ENCODE measurements at regions not wholly inside any gene's neighbourhood (a gene's known extent, or its start where the extent isn't known, plus 50 kb on each side); places are given as distances from the start of the nearest gene placed in this dataset.

DNA sequence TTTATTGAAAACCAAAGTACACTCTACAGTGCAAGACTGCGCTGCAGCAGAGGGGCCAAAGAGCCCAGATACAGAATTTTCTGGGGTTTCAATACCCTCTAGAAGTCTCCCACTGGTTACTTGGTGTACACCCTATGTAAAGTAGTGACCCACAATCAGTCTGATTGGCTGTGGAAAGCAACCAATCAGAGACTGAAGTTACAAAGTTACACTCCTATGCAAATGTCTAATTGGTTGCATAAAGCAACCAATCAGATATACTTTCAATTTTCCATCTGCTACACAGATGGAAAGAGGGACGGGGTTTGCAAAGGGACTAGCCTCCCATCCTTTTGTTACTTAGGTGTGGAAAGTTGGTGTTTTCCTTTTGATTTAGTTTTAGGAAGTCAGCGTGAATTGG lies 198.9 kb upstream of the SH3BP4 start:
- WGBS (ENCODE audit: extremely low coverage, insufficient read length, low lambda C conversion rate), result no CpG with 5 or more reads among the region's 3 CpGs
- no peaks in the 10 kb centered on the region for H4K20me1 ChIP-seq (ENCODE audit: control insufficient read depth, insufficient read depth, insufficient read length)
- H3K9me3 ChIP-seq (ENCODE audit: control insufficient read depth, low read depth, low read length), result no peaks in the 10 kb centered on the region
- DNase-seq, result no peak
- no peak overlapping the region for H2BK12ac ChIP-seq (ENCODE audit: insufficient read length, low read depth, low read length)
- Mint-ChIP-seq H3K27ac (no peak overlapping the region), H3K4me1 (peaks cover 4 to 8% of the 10 kb centered on the region in 2 experiments), H3K9me3 (peaks cover under 1 to 12% of the 10 kb centered on the region in 2 experiments; a peak in 2 of 5 replicates), H3K27me3 (ENCODE audit: low read depth) (peaks cover 1% of the 10 kb centered on the region; the same call in 1 of the 2 replicates), H3K4me3 (no peak overlapping the region), H3K36me3 (ENCODE audit: insufficient read depth in 1 of 3, low read depth in 3 of 3) (peaks cover 0 to 19% (median 2%) of the 10 kb centered on the region in 3 experiments; a peak in 3 of 7 replicates)
- no peak overlapping the region for H2BK15ac ChIP-seq (ENCODE audit: low read depth, low read length)
- no peaks in the 10 kb centered on the region for H3K79me1 ChIP-seq (ENCODE audit: insufficient read depth, low read depth, low read length, poor library complexity, severe bottlenecking)
- H3K27ac ChIP-seq (ENCODE audit: insufficient read length, low read depth, low read length), result no peak overlapping the region
- H3K14ac ChIP-seq (ENCODE audit: insufficient read depth, low read length), result no peak overlapping the region
- H3K27me3 ChIP-seq (ENCODE audit: insufficient read depth, low read length), result no peaks in the 10 kb centered on the region
- H2AK5ac ChIP-seq (ENCODE audit: insufficient read length, low read length), result no peak overlapping the region
- no peak overlapping the region for H2BK20ac ChIP-seq (ENCODE audit: low read depth, low read length, poor library complexity, severe bottlenecking)
- H3K4ac ChIP-seq (ENCODE audit: low read depth, low read length), result no peak overlapping the region
- H3K56ac ChIP-seq (ENCODE audit: insufficient read length, low read depth, low read length), result no peak overlapping the region
- no peak overlapping the region for H3K18ac ChIP-seq (ENCODE audit: insufficient read length, low read depth, low read length)
- H2AFZ ChIP-seq (ENCODE audit: low read length), result no peak overlapping the region
- no peaks in the 10 kb centered on the region for H3K79me2 ChIP-seq (ENCODE audit: insufficient read depth, low read length)
- no peak overlapping the region for H3K9ac ChIP-seq (ENCODE audit: extremely low read depth, insufficient read length, low read length)
- H3K4me1 ChIP-seq (ENCODE audit: insufficient read depth, low read length), result no peaks in the 10 kb centered on the region
- H3K23me2 ChIP-seq (ENCODE audit: insufficient read length, low read depth, low read length, poor library complexity, severe bottlenecking), result peaks cover under 1% of the 10 kb centered on the region
- H3K23ac ChIP-seq (ENCODE audit: insufficient read length, low read depth, low read length), result no peak overlapping the region
- H4K5ac ChIP-seq (ENCODE audit: insufficient read length, low read depth, low read length), result no peak overlapping the region
- no peak for TF ChIP-seq CTCF (conservative IDR thresholded peaks at IDR 0.05)
- no peak overlapping the region for H2BK120ac ChIP-seq (ENCODE audit: low read depth, low read length, poor library complexity, severe bottlenecking)
- no peak overlapping the region for H4K8ac ChIP-seq (replicated peaks; ENCODE audit: insufficient read length, low read depth, low read length)
- no peak overlapping the region for H2BK5ac ChIP-seq (ENCODE audit: insufficient read length, low read length)
- no peak overlapping the region for H4K91ac ChIP-seq (ENCODE audit: insufficient read length, low read depth, low read length)
- H3K4me2 ChIP-seq (ENCODE audit: insufficient read depth, insufficient read length, low read length), result no peak overlapping the region
- no peak overlapping the region for H3T11ph ChIP-seq (ENCODE audit: low read length)
